Progenitor cell of endocrine pancreas (in vitro differentiated cells): ENCODE measurements at regions not wholly inside any gene's neighbourhood (a gene's known extent, or its start where the extent isn't known, plus 50 kb on each side); places are given as distances from the start of the nearest gene placed in this dataset.

Experiments used
- DNase-seq: peaks from one replicate; pipeline ENCODE4 v3.0.0; 2021; ENCODE audit warnings: low spot score; ENCODE audit not compliant: unreplicated experiment
- H3K27ac Mint-ChIP-seq: 2 replicates; pipeline ENCODE4 v1.8.0; 2021; ENCODE audit warnings: mild to moderate bottlenecking, moderate library complexity, mixed read lengths
- H3K27me3 Mint-ChIP-seq: 2 replicates; pipeline ENCODE4 v1.8.0; 2021; ENCODE audit warnings: mixed read lengths
- H3K36me3 Mint-ChIP-seq: 2 replicates; pipeline ENCODE4 v1.8.0; 2022; ENCODE audit warnings: mixed read lengths; ENCODE audit not compliant: insufficient read depth
- H3K4me1 Mint-ChIP-seq: 2 replicates; pipeline ENCODE4 v1.8.0; 2021; ENCODE audit warnings: low read depth, mixed read lengths
- H3K4me3 Mint-ChIP-seq: 2 replicates; pipeline ENCODE4 v1.8.0; 2021; ENCODE audit warnings: low read depth, mild to moderate bottlenecking, moderate library complexity, mixed read lengths
- H3K9me3 Mint-ChIP-seq: 2 replicates; pipeline ENCODE4 v1.8.0; 2021; ENCODE audit warnings: low read depth, mixed read lengths
- CTCF ChIP-seq: fragments of 200-600 bp; sonication (generic); IDR thresholded peaks from one replicate; pipeline ENCODE4 v1.5.0; 2021; ENCODE audit warnings: antibody characterized with exemption, mild to moderate bottlenecking; ENCODE audit not compliant: unreplicated experiment

GRCh38 chr5:155260798-155261197 lies 247.2 kb downstream of the KIF4B start:
- no peaks in the 10 kb centered on the region for H3K36me3 Mint-ChIP-seq
- no peaks in the 10 kb centered on the region for H3K4me1 Mint-ChIP-seq
- no peaks in the 10 kb centered on the region for H3K27me3 Mint-ChIP-seq
- TF ChIP-seq CTCF: peak; percentile 49
- no peaks in the 10 kb centered on the region for H3K9me3 Mint-ChIP-seq
- no peak overlapping the region for H3K4me3 Mint-ChIP-seq
- H3K27ac Mint-ChIP-seq: no peak overlapping the region
- no peak for DNase-seq

- Mint-ChIP-seq H3K27me3 (no peaks in the 10 kb centered on the region), H3K4me1 (no peaks in the 10 kb centered on the region), H3K36me3 (no peaks in the 10 kb centered on the region), H3K9me3 (no peaks in the 10 kb centered on the region), H3K4me3 (no peak overlapping the region), H3K27ac (no peak overlapping the region)
- no peak for DNase-seq
- TF ChIP-seq CTCF: no peak
Measured at GRCh38 chr5:155263381-155263780, 249.8 kb downstream of the KIF4B start.

- no peak overlapping the region for H3K27ac Mint-ChIP-seq
- no peaks in the 10 kb centered on the region for H3K4me1 Mint-ChIP-seq
Measured at GRCh38 chr5:155264809-155265208, 251.3 kb downstream of the KIF4B start.

GRCh38 chr5:155268770-155269425 lies 255.3 kb downstream of the KIF4B start:
- H3K4me3 Mint-ChIP-seq: no peak overlapping the region
- no peak for TF ChIP-seq CTCF
- no peak for DNase-seq
- no peaks in the 10 kb centered on the region for H3K9me3 Mint-ChIP-seq
- no peaks in the 10 kb centered on the region for H3K36me3 Mint-ChIP-seq
- H3K27ac Mint-ChIP-seq: no peak overlapping the region
- H3K27me3 Mint-ChIP-seq: peaks cover 5% of the 10 kb centered on the region
- H3K4me1 Mint-ChIP-seq: peaks cover 10% of the 10 kb centered on the region

More at GRCh38 chr5:155264809-155265208, 251.3 kb downstream of the KIF4B start:
- TF ChIP-seq CTCF: no peak
- Mint-ChIP-seq H3K9me3 (no peaks in the 10 kb centered on the region), H3K36me3 (no peaks in the 10 kb centered on the region), H3K27me3 (no peaks in the 10 kb centered on the region), H3K4me3 (no peak overlapping the region)
- no peak for DNase-seq

- Mint-ChIP-seq H3K4me3 (no peak overlapping the region), H3K9me3 (no peaks in the 10 kb centered on the region), H3K27ac (no peak overlapping the region), H3K4me1 (peaks cover 14% of the 10 kb centered on the region), H3K36me3 (no peaks in the 10 kb centered on the region), H3K27me3 (peaks cover 9% of the 10 kb centered on the region)
- TF ChIP-seq CTCF: no peak
- no peak for DNase-seq
Measured at GRCh38 chr5:155270725-155271124, 257.2 kb downstream of the KIF4B start.
